ENCODE measurements at regions not wholly inside any gene's neighbourhood (a gene's known extent, or its start where the extent isn't known, plus 50 kb on each side); places are given as distances from the start of the nearest gene placed in this dataset.
"Not testable (repeated sequence)": the region's sequence is repeated elsewhere in the genome, so short reads cannot be mapped to it uniquely, and the experiment has no call there.

DNA sequence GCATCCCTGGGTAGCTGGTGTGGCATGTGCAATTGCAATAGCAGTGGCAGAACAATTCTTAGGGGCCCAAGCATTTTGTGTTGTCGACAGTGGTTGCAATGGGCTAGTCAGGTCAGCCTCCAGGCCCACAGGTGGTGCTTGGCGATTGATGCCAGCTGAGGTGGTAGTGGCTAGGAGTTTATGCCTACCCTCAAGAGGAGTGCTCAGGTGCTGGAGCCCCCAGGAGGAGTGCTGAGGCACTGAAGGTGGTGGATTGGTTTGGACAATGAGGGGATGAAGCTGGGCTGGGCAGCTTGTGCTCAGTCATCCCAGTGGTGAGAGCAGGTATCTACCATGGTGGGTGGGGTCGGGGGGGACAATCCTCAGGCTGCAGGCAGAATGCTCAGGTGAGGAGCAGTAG is 877.9 kb upstream of the TMEFF2 start:
- no peak overlapping the region for H3K27ac ChIP-seq (ENCODE audit: low read length, poor library complexity, severe bottlenecking)
- peaks cover 18% of the 10 kb centered on the region for H3K9me3 ChIP-seq (ENCODE audit: control insufficient read depth, low read length)
- H2BK12ac ChIP-seq (ENCODE audit: low read length in 2 of 2): no peak overlapping the region
- no peak overlapping the region for H2AFZ ChIP-seq (ENCODE audit: low read depth, low read length)
- 48% methylated on average over 3 of the region's 3 CpGs for WGBS
- H3K27me3 ChIP-seq (ENCODE audit: control insufficient read depth in 1 of 2, insufficient read depth in 1 of 2, low read length in 2 of 2): no peaks in the 10 kb centered on the region
- H3K4me2 ChIP-seq (ENCODE audit: low read length, poor library complexity, severe bottlenecking): no peak overlapping the region
- no peak overlapping the region for H3K23ac ChIP-seq (ENCODE audit: low read length in 2 of 2)
- no peak for DNase-seq
- no peak overlapping the region for H3K18ac ChIP-seq (ENCODE audit: low read depth in 1 of 2, low read length in 2 of 2)
- no peak overlapping the region for H2AK5ac ChIP-seq (ENCODE audit: low read length, severe bottlenecking)
- H3K14ac ChIP-seq (ENCODE audit: low read length in 2 of 2): no peak overlapping the region
- no peak overlapping the region for H3K4me3 ChIP-seq (ENCODE audit: insufficient read depth in 1 of 2, low read depth in 1 of 2, low read length in 2 of 2)
- H2BK5ac ChIP-seq (ENCODE audit: low read depth, low read length, poor library complexity, severe bottlenecking): no peak overlapping the region
- H2BK120ac ChIP-seq (ENCODE audit: low read depth, low read length): no peak overlapping the region
- no peak overlapping the region for H3K9ac ChIP-seq (ENCODE audit: low read length)
- H2BK15ac ChIP-seq (ENCODE audit: low read depth, poor library complexity, severe bottlenecking): no peak overlapping the region
- H3K4ac ChIP-seq (ENCODE audit: low read depth in 1 of 2, low read length in 2 of 2): no peak overlapping the region
- H3K79me1 ChIP-seq (replicated peaks; ENCODE audit: low read length, poor library complexity, severe bottlenecking): no peaks in the 10 kb centered on the region
- H4K8ac ChIP-seq (ENCODE audit: low read length): no peak overlapping the region
- no peaks in the 10 kb centered on the region for H3K4me1 ChIP-seq (ENCODE audit: control insufficient read depth, insufficient read depth, low read depth, low read length)
- H3K36me3 ChIP-seq (ENCODE audit: control insufficient read depth in 1 of 2, insufficient read depth in 2 of 2, low read depth in 1 of 2, low read length in 2 of 2): no peaks in the 10 kb centered on the region
- H4K91ac ChIP-seq (ENCODE audit: low read length): no peak overlapping the region

DNA sequence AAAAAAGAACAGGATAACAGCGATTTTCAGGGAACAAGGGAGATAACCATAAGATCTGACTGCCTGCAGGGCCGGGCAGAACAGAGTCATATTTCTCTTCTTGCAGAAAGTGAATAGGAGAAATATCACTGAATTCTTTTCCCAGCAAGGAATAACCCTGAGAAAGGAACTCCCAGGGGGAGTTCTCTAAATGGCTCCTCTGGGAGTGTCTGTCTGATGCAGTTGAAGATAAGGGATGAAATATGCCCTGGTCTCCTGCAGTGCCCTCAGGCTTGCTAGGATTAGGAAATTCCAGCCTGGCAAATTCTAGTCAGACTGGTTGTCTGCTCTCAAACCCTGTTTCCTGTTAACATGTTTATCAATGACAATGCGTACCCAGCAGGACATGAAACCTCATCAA is 830.8 kb upstream of the TMEFF2 start:
- H2AK5ac ChIP-seq (ENCODE audit: low read length, severe bottlenecking); H2BK120ac ChIP-seq (ENCODE audit: low read depth, low read length); H2AFZ ChIP-seq (ENCODE audit: low read depth, low read length); H3K79me1 ChIP-seq (replicated peaks; ENCODE audit: low read length, poor library complexity, severe bottlenecking); H3K23ac ChIP-seq (ENCODE audit: low read length in 2 of 2); DNase-seq; H2BK5ac ChIP-seq (ENCODE audit: low read depth, low read length, poor library complexity, severe bottlenecking); H3K9ac ChIP-seq (ENCODE audit: low read length); H3K27ac ChIP-seq (ENCODE audit: low read length, poor library complexity, severe bottlenecking); H3K14ac ChIP-seq (ENCODE audit: low read length in 2 of 2); H4K91ac ChIP-seq (ENCODE audit: low read length); H3K36me3 ChIP-seq (ENCODE audit: control insufficient read depth in 1 of 2, insufficient read depth in 2 of 2, low read depth in 1 of 2, low read length in 2 of 2); H3K4ac ChIP-seq (ENCODE audit: low read depth in 1 of 2, low read length in 2 of 2); H2BK12ac ChIP-seq (ENCODE audit: low read length in 2 of 2); H3K4me2 ChIP-seq (ENCODE audit: low read length, poor library complexity, severe bottlenecking); H3K4me1 ChIP-seq (ENCODE audit: control insufficient read depth, insufficient read depth, low read depth, low read length); H4K8ac ChIP-seq (ENCODE audit: low read length); H3K4me3 ChIP-seq (ENCODE audit: insufficient read depth in 1 of 2, low read depth in 1 of 2, low read length in 2 of 2); H3K27me3 ChIP-seq (ENCODE audit: control insufficient read depth in 1 of 2, insufficient read depth in 1 of 2, low read length in 2 of 2); H3K18ac ChIP-seq (ENCODE audit: low read depth in 1 of 2, low read length in 2 of 2); H3K9me3 ChIP-seq (ENCODE audit: control insufficient read depth, low read length); H2BK15ac ChIP-seq (ENCODE audit: low read depth, poor library complexity, severe bottlenecking): not testable (repeated sequence)
- 42% methylated on average over 3 of the region's 3 CpGs for WGBS

DNA sequence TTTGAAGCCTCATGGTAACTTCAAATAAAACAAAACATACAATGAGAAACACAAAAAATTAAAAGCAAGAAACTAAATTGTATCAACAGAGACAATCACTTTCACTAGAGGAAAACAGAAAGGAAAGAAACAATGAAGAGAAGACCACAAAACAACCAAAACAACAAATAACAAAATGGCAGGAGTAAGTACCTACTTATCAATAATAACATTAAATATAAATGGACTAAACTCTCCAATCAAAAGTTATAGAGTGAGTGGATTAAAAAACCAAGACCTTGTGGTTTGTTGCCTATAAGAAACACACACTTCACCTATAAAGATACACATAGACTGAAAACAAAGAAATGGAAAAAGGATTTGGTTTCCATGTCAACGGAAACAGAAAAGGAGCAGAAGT is 830.1 kb upstream of the TMEFF2 start:
- Histone ChIP-seq H2AFZ (ENCODE audit: low read depth, low read length) (no peak overlapping the region), H3K36me3 (ENCODE audit: control insufficient read depth in 1 of 2, insufficient read depth in 2 of 2, low read depth in 1 of 2, low read length in 2 of 2) (no peaks in the 10 kb centered on the region), H3K4ac (ENCODE audit: low read depth in 1 of 2, low read length in 2 of 2) (no peak overlapping the region), H2BK5ac (ENCODE audit: low read depth, low read length, poor library complexity, severe bottlenecking) (no peak overlapping the region), H4K91ac (ENCODE audit: low read length) (no peak overlapping the region), H3K27ac (ENCODE audit: low read length, poor library complexity, severe bottlenecking) (no peak overlapping the region), H3K9ac (ENCODE audit: low read length) (no peak overlapping the region), H2BK15ac (ENCODE audit: low read depth, poor library complexity, severe bottlenecking) (no peak overlapping the region), H3K18ac (ENCODE audit: low read depth in 1 of 2, low read length in 2 of 2) (no peak overlapping the region), H3K23ac (ENCODE audit: low read length in 2 of 2) (no peak overlapping the region), H3K4me3 (ENCODE audit: insufficient read depth in 1 of 2, low read depth in 1 of 2, low read length in 2 of 2) (no peak overlapping the region), H3K4me2 (ENCODE audit: low read length, poor library complexity, severe bottlenecking) (no peak overlapping the region), H3K79me1 (replicated peaks; ENCODE audit: low read length, poor library complexity, severe bottlenecking) (no peaks in the 10 kb centered on the region), H2AK5ac (ENCODE audit: low read length, severe bottlenecking) (no peak overlapping the region), H3K27me3 (ENCODE audit: control insufficient read depth in 1 of 2, insufficient read depth in 1 of 2, low read length in 2 of 2) (no peaks in the 10 kb centered on the region), H3K14ac (ENCODE audit: low read length in 2 of 2) (no peak overlapping the region), H4K8ac (ENCODE audit: low read length) (no peak overlapping the region), H2BK12ac (ENCODE audit: low read length in 2 of 2) (no peak overlapping the region), H3K9me3 (ENCODE audit: control insufficient read depth, low read length) (peaks cover 5% of the 10 kb centered on the region), H2BK120ac (ENCODE audit: low read depth, low read length) (no peak overlapping the region), H3K4me1 (ENCODE audit: control insufficient read depth, insufficient read depth, low read depth, low read length) (no peaks in the 10 kb centered on the region)
- WGBS: 82% methylated on average over 1 of the region's 1 CpG
- DNase-seq: no peak

DNA sequence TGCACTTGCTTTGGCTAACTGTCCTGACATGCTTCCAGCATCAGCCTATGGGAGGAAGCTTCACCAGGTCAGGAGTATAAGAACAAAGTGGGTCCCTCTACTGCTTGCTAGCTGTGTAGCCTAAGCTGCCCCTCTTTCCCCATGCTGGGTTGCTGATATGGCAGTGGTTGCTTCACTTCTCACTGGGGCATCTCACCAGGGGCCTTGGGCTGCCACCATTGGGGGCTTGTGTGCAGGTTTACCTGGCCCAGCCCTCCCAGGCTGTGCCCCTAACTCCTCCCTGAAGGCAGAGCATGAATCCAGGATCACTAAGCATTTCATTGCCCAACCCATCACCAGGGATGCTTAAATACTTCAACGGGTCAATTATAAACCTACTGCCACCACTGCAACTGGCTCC is 817.1 kb upstream of the TMEFF2 start:
- WGBS: 85% methylated on average over 1 of the region's 1 CpG
- H3K9ac ChIP-seq (ENCODE audit: low read length): no peak overlapping the region
- H3K27ac ChIP-seq (ENCODE audit: low read length, poor library complexity, severe bottlenecking): no peak overlapping the region
- H4K91ac ChIP-seq (ENCODE audit: low read length): no peak overlapping the region
- H3K4ac ChIP-seq (ENCODE audit: low read depth in 1 of 2, low read length in 2 of 2): no peak overlapping the region
- no peak overlapping the region for H2BK12ac ChIP-seq (ENCODE audit: low read length in 2 of 2)
- H2BK120ac ChIP-seq (ENCODE audit: low read depth, low read length): no peak overlapping the region
- H3K14ac ChIP-seq (ENCODE audit: low read length in 2 of 2): no peak overlapping the region
- DNase-seq: no peak
- no peaks in the 10 kb centered on the region for H3K79me1 ChIP-seq (replicated peaks; ENCODE audit: low read length, poor library complexity, severe bottlenecking)
- no peak overlapping the region for H4K8ac ChIP-seq (ENCODE audit: low read length)
- no peak overlapping the region for H3K18ac ChIP-seq (ENCODE audit: low read depth in 1 of 2, low read length in 2 of 2)
- H3K4me3 ChIP-seq (ENCODE audit: insufficient read depth in 1 of 2, low read depth in 1 of 2, low read length in 2 of 2): no peak overlapping the region
- peaks cover 25% of the 10 kb centered on the region for H3K9me3 ChIP-seq (ENCODE audit: control insufficient read depth, low read length)
- no peak overlapping the region for H2BK15ac ChIP-seq (ENCODE audit: low read depth, poor library complexity, severe bottlenecking)
- H2AFZ ChIP-seq (ENCODE audit: low read depth, low read length): no peak overlapping the region
- no peaks in the 10 kb centered on the region for H3K4me1 ChIP-seq (ENCODE audit: control insufficient read depth, insufficient read depth, low read depth, low read length)
- H3K23ac ChIP-seq (ENCODE audit: low read length in 2 of 2): no peak overlapping the region
- no peaks in the 10 kb centered on the region for H3K36me3 ChIP-seq (ENCODE audit: control insufficient read depth in 1 of 2, insufficient read depth in 2 of 2, low read depth in 1 of 2, low read length in 2 of 2)
- no peak overlapping the region for H3K4me2 ChIP-seq (ENCODE audit: low read length, poor library complexity, severe bottlenecking)
- no peak overlapping the region for H2BK5ac ChIP-seq (ENCODE audit: low read depth, low read length, poor library complexity, severe bottlenecking)
- no peak overlapping the region for H2AK5ac ChIP-seq (ENCODE audit: low read length, severe bottlenecking)
- H3K27me3 ChIP-seq (ENCODE audit: control insufficient read depth in 1 of 2, insufficient read depth in 1 of 2, low read length in 2 of 2): no peaks in the 10 kb centered on the region
